Muscle layer of colon (tissue), 2 donors: ENCODE measurements at regions not wholly inside any gene's neighbourhood (a gene's known extent, or its start where the extent isn't known, plus 50 kb on each side); places are given as distances from the start of the nearest gene placed in this dataset.
"Not testable (repeated sequence)": the region's sequence is repeated elsewhere in the genome, so short reads cannot be mapped to it uniquely, and the experiment has no call there.

Experiments
- H3K27ac ChIP-seq: one replicate; pipeline ENCODE4 v1.7.0; 2013; ENCODE audit warnings: low read depth, mild to moderate bottlenecking, low read length, moderate library complexity
- H3K27me3 ChIP-seq, 2 donors: one replicate each; pipeline ENCODE4 v1.7.0; 2013; ENCODE audit warnings: low read length in 2 of 2, mild to moderate bottlenecking in 2 of 2; ENCODE audit not compliant: insufficient read depth in 2 of 2, control insufficient read depth in 1 of 2
- H3K36me3 ChIP-seq: one replicate; pipeline ENCODE4 v1.7.0; 2013; ENCODE audit warnings: mild to moderate bottlenecking, low read length; ENCODE audit not compliant: insufficient read depth
- H3K4me1 ChIP-seq: one replicate; pipeline ENCODE4 v1.7.0; 2013; ENCODE audit warnings: mild to moderate bottlenecking, low read length; ENCODE audit not compliant: insufficient read depth
- H3K4me3 ChIP-seq, 2 donors: one replicate each; pipeline ENCODE4 v1.7.0; 2013; ENCODE audit warnings: low read length in 2 of 2, low read depth in 1 of 2, mild to moderate bottlenecking in 1 of 2, moderate library complexity in 1 of 2
- H3K9ac ChIP-seq: one replicate; pipeline ENCODE4 v1.7.0; 2013; ENCODE audit warnings: low read length
- H3K9me3 ChIP-seq: one replicate; pipeline ENCODE4 v1.7.0; 2013; ENCODE audit warnings: mild to moderate bottlenecking, low read length
- donor health status: abdominal sarcoma.
- donor health status: Adenocarcinoma of cecum.

DNA sequence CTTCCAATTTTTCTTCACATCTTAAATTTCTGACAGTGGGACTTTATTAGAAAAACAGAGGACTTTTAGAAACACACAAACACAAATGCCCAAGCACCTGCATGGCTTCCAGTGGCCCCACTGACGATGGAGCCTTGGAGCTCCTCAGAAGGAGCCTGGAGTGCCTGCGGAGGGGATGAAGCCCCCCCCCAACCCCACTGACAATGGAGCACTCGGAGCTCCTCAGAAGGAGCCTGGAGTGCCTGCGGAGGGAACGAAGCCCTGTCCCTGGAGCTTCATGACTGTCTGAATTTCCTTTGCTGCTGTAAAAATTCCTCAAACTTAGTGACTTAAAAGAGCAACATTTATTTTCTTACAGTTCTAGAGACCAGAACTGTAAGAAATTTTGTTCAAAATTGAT lies 80.1 kb upstream of the VRK1 start:
- Histone ChIP-seq H3K4me1 (peaks cover 4% of the 10 kb centered on the region), H3K27ac (no peak overlapping the region), H3K27me3 (no peaks in the 10 kb centered on the region), H3K9me3 (no peaks in the 10 kb centered on the region), H3K4me3 (no peak overlapping the region), H3K9ac (no peak overlapping the region), H3K36me3 (no peaks in the 10 kb centered on the region)

DNA sequence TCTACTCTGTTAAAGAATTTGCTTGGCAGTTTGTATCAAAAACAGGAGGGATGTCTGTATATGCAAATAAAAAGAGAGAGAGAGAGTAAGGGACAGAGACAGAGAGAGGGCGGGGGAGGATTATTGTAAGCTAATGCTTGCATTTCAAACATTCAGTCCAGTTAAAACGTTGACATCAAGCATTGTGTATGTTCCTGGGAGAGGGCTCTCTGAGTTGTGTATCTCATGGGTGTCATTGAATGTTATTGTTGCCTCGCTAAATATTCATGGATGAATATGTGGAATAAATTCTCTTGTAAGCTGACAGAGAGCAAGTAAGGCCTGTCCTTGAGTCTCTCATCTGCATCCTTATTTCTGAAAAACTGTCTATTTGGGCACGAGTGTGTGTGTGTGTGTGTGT lies 78.8 kb upstream of the VRK1 start:
- H3K4me3 ChIP-seq, result no peak overlapping the region
- H3K9me3 ChIP-seq, result no peaks in the 10 kb centered on the region
- H3K9ac ChIP-seq, result no peak overlapping the region
- no peaks in the 10 kb centered on the region for H3K27me3 ChIP-seq
- no peaks in the 10 kb centered on the region for H3K36me3 ChIP-seq
- no peak overlapping the region for H3K27ac ChIP-seq
- H3K4me1 ChIP-seq, result peaks cover under 1% of the 10 kb centered on the region

DNA sequence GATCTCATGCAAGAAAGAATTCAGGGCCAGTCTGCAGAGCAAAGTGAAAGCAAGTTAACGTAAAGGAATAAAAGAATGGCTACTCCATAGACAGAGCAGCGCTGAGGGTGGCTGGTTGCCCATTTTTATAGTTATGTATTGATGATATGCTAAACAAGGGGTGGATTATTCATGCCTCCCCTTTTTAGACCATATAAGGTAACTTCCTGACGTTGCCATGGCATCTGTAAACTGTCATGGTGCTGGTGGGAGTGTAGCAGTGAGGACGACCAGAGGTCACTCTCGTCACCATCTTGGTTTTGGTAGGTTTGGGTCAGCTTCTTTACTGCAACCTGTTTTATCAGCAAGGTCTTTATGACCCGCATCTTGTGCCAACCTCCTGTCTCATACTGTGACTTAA lies 76.5 kb upstream of the VRK1 start:
- H3K9ac ChIP-seq, H3K9me3 ChIP-seq, H3K4me3 ChIP-seq, H3K4me1 ChIP-seq, H3K36me3 ChIP-seq, H3K27me3 ChIP-seq, H3K27ac ChIP-seq: not testable (repeated sequence)

DNA sequence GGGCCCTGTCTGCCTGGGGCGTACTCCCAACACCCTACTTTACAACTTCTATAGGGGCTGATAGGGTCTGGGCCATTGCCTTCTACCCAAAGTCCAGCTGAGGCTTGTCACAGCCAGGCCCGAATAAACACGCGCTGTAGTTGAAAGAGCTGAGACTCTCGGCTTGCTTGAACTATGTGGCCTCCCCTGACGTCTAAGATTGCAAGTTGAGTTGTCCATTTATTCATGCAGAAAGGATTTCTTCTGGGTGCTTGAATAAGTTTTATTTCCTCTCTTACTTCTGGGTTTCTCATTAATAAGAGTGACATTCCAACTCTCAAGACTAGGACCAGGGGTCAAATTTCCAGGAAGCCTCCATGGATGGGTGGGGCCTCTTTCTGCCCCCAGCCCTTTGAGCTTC lies 74.4 kb upstream of the VRK1 start:
- Histone ChIP-seq H3K27me3 (no peaks in the 10 kb centered on the region), H3K9ac (no peak overlapping the region), H3K9me3 (no peaks in the 10 kb centered on the region), H3K4me1 (no peaks in the 10 kb centered on the region), H3K4me3 (no peak overlapping the region), H3K27ac (no peak overlapping the region), H3K36me3 (no peaks in the 10 kb centered on the region)

DNA sequence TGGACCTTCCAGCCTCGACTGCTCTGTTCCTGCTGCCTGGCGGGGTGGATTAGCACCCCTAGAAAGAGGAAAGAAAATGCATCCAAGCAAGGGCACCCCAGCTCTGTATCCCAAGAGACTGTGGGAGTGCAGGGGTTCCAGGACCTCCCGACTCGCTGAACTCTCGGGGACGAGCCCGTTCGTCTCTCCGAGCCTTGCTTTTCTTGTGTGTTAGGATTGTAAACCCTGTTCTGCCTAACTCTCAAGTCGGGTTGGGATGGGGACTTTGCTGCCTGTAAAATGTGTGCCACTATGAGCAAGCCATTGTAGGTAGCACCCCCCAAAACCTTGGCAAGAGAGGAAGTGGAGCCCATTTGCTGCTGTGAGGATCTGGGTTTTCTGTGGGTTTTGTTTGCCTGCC lies 73.2 kb upstream of the VRK1 start:
- Histone ChIP-seq H3K9me3 (no peaks in the 10 kb centered on the region), H3K27ac (no peak overlapping the region), H3K9ac (no peak overlapping the region), H3K36me3 (no peaks in the 10 kb centered on the region), H3K27me3 (no peaks in the 10 kb centered on the region), H3K4me3 (no peak overlapping the region), H3K4me1 (no peaks in the 10 kb centered on the region)

DNA sequence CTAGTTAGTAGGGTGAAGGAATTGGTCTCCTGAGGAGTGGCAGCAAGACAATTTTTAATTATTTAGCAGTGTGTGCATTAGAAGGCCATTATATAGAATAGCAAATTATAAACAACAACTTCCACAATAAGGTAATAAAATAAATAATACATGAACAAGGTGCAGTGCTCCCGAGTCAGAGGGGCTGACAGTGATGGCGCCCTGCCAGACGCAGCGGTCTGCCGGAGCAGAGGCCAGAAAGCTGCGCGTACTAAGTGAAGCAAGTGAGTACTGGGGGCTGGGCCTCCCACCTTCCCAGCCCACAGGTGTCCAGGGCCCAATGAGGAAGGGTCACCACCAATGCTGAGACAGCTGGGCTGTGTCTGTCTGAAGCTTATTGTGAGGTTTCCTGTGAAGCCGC lies 72.0 kb upstream of the VRK1 start:
- no peaks in the 10 kb centered on the region for H3K9me3 ChIP-seq
- H3K27ac ChIP-seq, result no peak overlapping the region
- no peaks in the 10 kb centered on the region for H3K27me3 ChIP-seq
- H3K36me3 ChIP-seq, result no peaks in the 10 kb centered on the region
- no peaks in the 10 kb centered on the region for H3K4me1 ChIP-seq
- no peak overlapping the region for H3K9ac ChIP-seq
- no peak overlapping the region for H3K4me3 ChIP-seq

DNA sequence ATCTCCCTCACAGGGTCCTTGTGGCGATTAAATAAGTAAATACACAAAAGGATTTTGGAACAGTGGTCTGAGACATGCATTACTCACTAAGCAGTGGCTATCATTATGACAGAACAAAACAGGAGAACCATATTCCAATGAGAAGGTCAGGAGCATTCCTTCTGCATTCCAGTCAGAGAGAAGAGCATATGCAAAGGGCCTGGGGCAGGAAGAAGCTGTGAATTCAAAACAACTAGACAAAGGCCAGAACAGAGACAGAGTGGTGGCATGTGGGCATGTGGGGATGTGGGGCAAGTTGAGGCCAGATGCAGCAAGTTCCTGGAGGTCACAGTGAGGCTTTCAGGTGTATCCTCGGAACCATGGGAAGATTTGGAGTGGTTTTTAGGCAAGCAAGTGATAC lies 70.1 kb upstream of the VRK1 start:
- no peaks in the 10 kb centered on the region for H3K4me1 ChIP-seq
- no peak overlapping the region for H3K9ac ChIP-seq
- no peak overlapping the region for H3K27ac ChIP-seq
- H3K4me3 ChIP-seq, result no peak overlapping the region
- H3K27me3 ChIP-seq, result no peaks in the 10 kb centered on the region
- no peaks in the 10 kb centered on the region for H3K36me3 ChIP-seq
- no peaks in the 10 kb centered on the region for H3K9me3 ChIP-seq

DNA sequence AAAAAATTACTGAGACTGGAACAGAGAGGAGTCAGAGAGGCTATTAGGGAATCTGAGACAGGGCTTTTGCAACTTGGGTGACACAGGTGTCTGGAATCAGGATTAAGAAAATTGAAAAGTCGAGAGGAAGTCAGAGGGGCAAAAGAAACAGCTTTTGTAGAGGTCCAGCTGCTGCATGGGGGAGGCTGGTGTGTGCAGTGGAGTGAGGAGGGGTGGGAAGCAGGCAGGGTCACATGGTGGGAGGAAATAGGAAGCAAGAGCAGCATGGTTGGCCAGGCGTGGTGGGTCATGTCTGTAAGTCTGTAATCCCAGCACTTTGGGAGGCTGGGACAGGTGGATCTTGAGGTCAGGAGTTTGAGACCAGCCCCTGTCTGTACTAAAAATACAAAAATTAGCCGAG lies 69.7 kb upstream of the VRK1 start:
- no peaks in the 10 kb centered on the region for H3K27me3 ChIP-seq
- no peaks in the 10 kb centered on the region for H3K9me3 ChIP-seq
- no peak overlapping the region for H3K9ac ChIP-seq
- H3K4me3 ChIP-seq, result no peak overlapping the region
- no peak overlapping the region for H3K27ac ChIP-seq
- H3K36me3 ChIP-seq, result no peaks in the 10 kb centered on the region
- no peaks in the 10 kb centered on the region for H3K4me1 ChIP-seq

DNA sequence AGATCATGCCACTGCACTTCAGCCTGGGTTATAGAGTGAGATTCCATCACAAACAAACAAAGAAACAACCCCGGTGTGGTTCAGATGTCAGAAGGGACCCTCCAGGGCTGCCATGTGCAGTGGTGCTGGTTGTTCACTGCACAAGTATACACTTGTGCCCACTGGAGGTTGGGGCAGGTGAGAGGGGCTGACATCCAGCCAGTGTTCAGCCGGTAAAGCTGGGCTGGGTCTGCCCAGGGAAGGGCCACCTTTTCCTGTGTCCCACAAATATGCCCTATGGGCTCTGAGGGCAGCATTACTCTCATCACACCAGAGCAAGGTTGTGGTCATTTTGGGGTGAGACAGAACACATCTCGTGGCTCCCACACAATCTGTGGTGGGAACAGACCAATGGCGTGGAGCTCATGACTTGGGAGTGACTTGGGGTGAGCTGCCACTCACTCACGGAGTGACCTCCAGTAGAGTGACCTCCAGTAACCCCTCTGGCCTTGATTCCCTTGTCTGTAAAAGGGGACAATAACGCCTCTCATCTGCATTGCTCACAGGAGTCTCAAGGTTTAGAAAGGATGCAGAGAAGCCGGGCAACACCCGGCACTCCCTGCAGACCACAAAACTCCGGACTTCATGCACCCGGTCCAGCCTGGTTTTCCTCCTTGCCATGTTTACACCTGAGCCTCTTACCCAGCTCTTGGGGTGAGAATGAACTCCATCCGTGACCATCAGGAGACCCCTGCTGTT lies 69.0 kb upstream of the VRK1 start:
- no peaks in the 10 kb centered on the region for H3K36me3 ChIP-seq
- H3K27me3 ChIP-seq, result no peaks in the 10 kb centered on the region
- no peak overlapping the region for H3K27ac ChIP-seq
- no peak overlapping the region for H3K9ac ChIP-seq
- H3K9me3 ChIP-seq, result no peaks in the 10 kb centered on the region
- no peak overlapping the region for H3K4me3 ChIP-seq
- no peaks in the 10 kb centered on the region for H3K4me1 ChIP-seq

DNA sequence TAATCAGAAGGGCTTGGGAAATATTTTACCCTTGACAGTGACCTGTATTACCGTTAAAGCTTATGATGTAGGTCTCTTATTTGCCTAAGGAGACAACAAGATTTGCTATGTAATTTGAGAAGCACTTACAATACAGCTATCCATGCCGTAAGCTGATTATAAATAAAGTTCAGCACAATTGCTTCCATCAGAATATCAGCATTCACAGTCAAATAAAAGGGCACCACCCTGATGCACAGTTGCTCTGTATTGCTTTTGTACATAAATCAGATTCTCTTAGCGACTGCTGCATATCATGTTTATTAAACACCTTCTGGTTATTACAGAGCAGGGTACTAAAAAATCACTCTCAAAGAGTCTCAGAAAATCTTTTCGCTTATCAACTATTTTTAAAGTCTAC lies 67.3 kb upstream of the VRK1 start:
- Histone ChIP-seq H3K9ac (no peak overlapping the region), H3K4me1 (no peaks in the 10 kb centered on the region), H3K36me3 (no peaks in the 10 kb centered on the region), H3K9me3 (no peaks in the 10 kb centered on the region), H3K27ac (no peak overlapping the region), H3K4me3 (no peak overlapping the region), H3K27me3 (no peaks in the 10 kb centered on the region)

DNA sequence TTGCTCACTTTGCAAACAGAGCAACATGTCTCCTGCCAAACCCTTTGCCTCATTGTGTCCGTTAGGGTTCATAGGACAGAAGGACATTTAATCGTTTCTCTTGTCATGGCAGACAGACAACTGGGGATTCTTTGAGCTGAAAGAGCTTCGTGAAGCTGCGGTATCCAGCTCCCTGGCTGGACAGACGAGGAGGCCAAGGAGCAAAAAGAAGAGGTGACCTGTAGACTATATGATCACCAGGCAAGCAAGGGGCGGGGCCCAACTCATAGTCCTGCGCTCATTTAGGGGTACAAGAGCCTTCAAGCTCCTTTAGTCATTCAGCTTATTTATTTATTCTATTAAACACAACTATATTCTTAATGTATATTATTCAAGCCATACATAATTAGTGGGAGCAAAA lies 66.8 kb upstream of the VRK1 start:
- Histone ChIP-seq H3K27me3 (peaks cover 0 to 4% of the 10 kb centered on the region in 2 donors), H3K4me1 (no peaks in the 10 kb centered on the region), H3K36me3 (no peaks in the 10 kb centered on the region), H3K9me3 (no peaks in the 10 kb centered on the region), H3K9ac (no peak overlapping the region), H3K4me3 (no peak overlapping the region), H3K27ac (no peak overlapping the region)

DNA sequence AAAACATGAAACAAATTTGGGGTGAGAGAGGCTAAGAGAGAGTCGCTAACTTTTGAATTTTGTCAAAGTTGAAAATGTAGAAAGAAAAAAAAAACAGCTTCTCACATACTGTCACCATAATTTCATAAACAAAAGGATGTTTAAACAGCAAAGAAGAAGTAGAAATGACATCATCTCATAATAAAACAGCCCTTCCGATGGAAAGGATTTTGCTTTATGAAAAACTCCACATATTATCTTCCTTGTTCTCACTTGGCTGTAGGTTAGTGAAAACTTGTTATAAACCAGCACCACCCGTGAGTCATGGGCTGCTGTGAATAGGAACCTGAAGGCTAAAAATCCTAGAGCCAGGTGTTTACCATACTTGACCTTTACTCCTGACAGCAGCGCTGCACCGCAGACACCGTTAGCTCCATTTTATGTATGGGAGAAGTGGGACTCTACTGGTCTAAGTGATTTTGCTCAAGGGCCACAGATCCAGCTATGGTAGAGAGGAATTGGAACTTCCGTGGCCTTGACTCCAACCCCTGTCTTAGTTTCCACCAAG lies 63.0 kb upstream of the VRK1 start:
- Histone ChIP-seq H3K4me1 (no peaks in the 10 kb centered on the region), H3K27me3 (peaks cover 19 to 25% of the 10 kb centered on the region in 2 donors), H3K4me3 (no peak overlapping the region), H3K27ac (no peak overlapping the region), H3K9me3 (no peaks in the 10 kb centered on the region), H3K36me3 (no peaks in the 10 kb centered on the region), H3K9ac (no peak overlapping the region)
